ENCODE measurements at regions not wholly inside any gene's neighbourhood (a gene's known extent, or its start where the extent isn't known, plus 50 kb on each side); places are given as distances from the start of the nearest gene placed in this dataset.

GRCh38 chr3:35537265-35537664 lies 102.1 kb upstream of the ARPP21 start:
- H3K27me3 ChIP-seq (ENCODE audit: control insufficient read depth, insufficient read depth, low read length) = no peaks in the 10 kb centered on the region
- no peak for TF ChIP-seq TCF7L2 (IDR thresholded peaks at IDR 0.05; ENCODE audit: low read depth, low read length)
- TF ChIP-seq CTCF (IDR thresholded peaks at IDR 0.05) = no peak
- ChIA-PET POLR2A (no interaction called here), CTCF (no interaction called here)
- intact Hi-C loops (cut with micrococcal nuclease; ENCODE audit: unreplicated experiment) = no loop called here
- ATAC-seq (no peak), DNase-seq (ENCODE audit: low read depth, low spot score) (no peak)
- no peaks in the 10 kb centered on the region for H3K4me1 ChIP-seq (ENCODE audit: control insufficient read depth, insufficient read depth, low read length)
- no peak overlapping the region for H3K4me3 ChIP-seq (ENCODE audit: low read depth in 2 of 2, low read length in 2 of 2)
- H3K36me3 ChIP-seq (ENCODE audit: control insufficient read depth, insufficient read depth, low read length) = no peaks in the 10 kb centered on the region
- no peaks in the 10 kb centered on the region for H3K9me3 ChIP-seq (ENCODE audit: control insufficient read depth, insufficient read depth, low read depth, low read length)
- in situ Hi-C loops (cut with HindIII; ENCODE audit: low pct_unique_long_range_greater_than_20kb, low sequenced_read_pairs) = no loop called here
- no peak overlapping the region for H3K27ac ChIP-seq (ENCODE audit: low read length)
- BruUV-seq (replicated peaks) = no TSS peak

GRCh38 chr3:35544976-35545375 lies 94.3 kb upstream of the ARPP21 start:
- intact Hi-C loops (cut with micrococcal nuclease; ENCODE audit: unreplicated experiment) = no loop called here
- TF ChIP-seq TCF7L2 (IDR thresholded peaks at IDR 0.05; ENCODE audit: low read depth, low read length) (no peak), SIN3A (IDR thresholded peaks at IDR 0.05; ENCODE audit: borderline replicate concordance, insufficient read depth, low read depth, low read length) (no peak), REST (IDR thresholded peaks at IDR 0.05; ENCODE audit: insufficient read depth in 1 of 2, low read depth in 2 of 2, low read length in 1 of 2) (no peak), POLR2AphosphoS5 (IDR thresholded peaks at IDR 0.05; ENCODE audit: low read depth, low read length) (no peak), CTCF (IDR thresholded peaks at IDR 0.05) (no peak)
- Histone ChIP-seq H3K9me3 (ENCODE audit: control insufficient read depth, insufficient read depth, low read depth, low read length) (no peaks in the 10 kb centered on the region), H3K27me3 (ENCODE audit: control insufficient read depth, insufficient read depth, low read length) (no peaks in the 10 kb centered on the region), H3K4me3 (ENCODE audit: low read depth in 2 of 2, low read length in 2 of 2) (no peak overlapping the region), H3K36me3 (ENCODE audit: control insufficient read depth, insufficient read depth, low read length) (no peaks in the 10 kb centered on the region), H3K27ac (ENCODE audit: low read length) (no peak overlapping the region), H3K4me1 (ENCODE audit: control insufficient read depth, insufficient read depth, low read length) (no peaks in the 10 kb centered on the region)
- no peak for DNase-seq (ENCODE audit: low read depth, low spot score)
- ChIA-PET CTCF (no interaction called here), POLR2A (no interaction called here)
- no TSS peak for BruUV-seq (replicated peaks)
- no peak for ATAC-seq
- in situ Hi-C loops (cut with HindIII; ENCODE audit: low pct_unique_long_range_greater_than_20kb, low sequenced_read_pairs) = no loop called here

GRCh38 chr3:35549690-35550089 lies 89.6 kb upstream of the ARPP21 start:
- Histone ChIP-seq H3K4me1 (ENCODE audit: control insufficient read depth, insufficient read depth, low read length) (no peaks in the 10 kb centered on the region), H3K27ac (ENCODE audit: low read length) (no peak overlapping the region), H3K27me3 (ENCODE audit: control insufficient read depth, insufficient read depth, low read length) (no peaks in the 10 kb centered on the region), H3K36me3 (ENCODE audit: control insufficient read depth, insufficient read depth, low read length) (no peaks in the 10 kb centered on the region), H3K9me3 (ENCODE audit: control insufficient read depth, insufficient read depth, low read depth, low read length) (no peaks in the 10 kb centered on the region), H3K4me3 (ENCODE audit: low read depth in 2 of 2, low read length in 2 of 2) (no peak overlapping the region)
- ATAC-seq = no peak
- no peak for DNase-seq (ENCODE audit: low read depth, low spot score)
- ChIA-PET CTCF (no interaction called here), POLR2A (no interaction called here)
- in situ Hi-C loops (cut with HindIII; ENCODE audit: low pct_unique_long_range_greater_than_20kb, low sequenced_read_pairs) (no loop called here), intact Hi-C loops (cut with micrococcal nuclease; ENCODE audit: unreplicated experiment) (no loop called here)
- no TSS peak for BruUV-seq (replicated peaks)
- no peak for TF ChIP-seq CTCF (IDR thresholded peaks at IDR 0.05)
- no peak for TF ChIP-seq REST (IDR thresholded peaks at IDR 0.05; ENCODE audit: insufficient read depth in 1 of 2, low read depth in 2 of 2, low read length in 1 of 2)
- TF ChIP-seq TCF7L2 (IDR thresholded peaks at IDR 0.05; ENCODE audit: low read depth, low read length) = no peak
- no peak for TF ChIP-seq SIN3A (IDR thresholded peaks at IDR 0.05; ENCODE audit: borderline replicate concordance, insufficient read depth, low read depth, low read length)
- TF ChIP-seq POLR2AphosphoS5 (IDR thresholded peaks at IDR 0.05; ENCODE audit: low read depth, low read length) = no peak
